Transverse colon (tissue), 4 donors: ENCODE measurements at regions not wholly inside any gene's neighbourhood (a gene's known extent, or its start where the extent isn't known, plus 50 kb on each side); places are given as distances from the start of the nearest gene placed in this dataset.

Experiments used
- DNase-seq: peaks from one replicate; pipeline ENCODE4 v3.0.0-alpha.2; 2019
- H3K27ac ChIP-seq, 4 donors: fragments of 200-600 bp; sonication (generic); 2 replicates each; pipeline ENCODE4 v1.5.1; 2016 to 2018; ENCODE audit warnings: inconsistent platforms in 4 of 4
- H3K27me3 ChIP-seq: fragments of 200-600 bp; sonication (generic); 2 replicates; pipeline ENCODE4 v1.5.1; 2017; ENCODE audit warnings: inconsistent platforms
- H3K36me3 ChIP-seq, 4 donors: fragments of 200-600 bp; sonication (generic); 2 replicates each; pipeline ENCODE4 v1.5.1; 2017 to 2019; ENCODE audit warnings: inconsistent platforms in 4 of 4
- H3K4me1 ChIP-seq, 4 donors: fragments of 200-600 bp; sonication (generic); 2 replicates each; pipeline ENCODE4 v1.5.1; 2017 to 2020; ENCODE audit warnings: inconsistent platforms in 4 of 4
- H3K4me3 ChIP-seq, 4 donors: fragments of 200-600 bp; sonication (generic); 1 replicate in 1 of 4; 2 replicates in 3 of 4; pipeline versions ENCODE4 v1.5.1 to v1.6.1; 2017 to 2019; ENCODE audit warnings: inconsistent platforms in 4 of 4
- H3K9me3 ChIP-seq, 2 donors: fragments of 200-600 bp; sonication (generic); 2 replicates each; pipeline ENCODE4 v1.5.1; 2017 to 2019; ENCODE audit warnings: inconsistent platforms in 2 of 2
- CTCF ChIP-seq, 5 experiments: fragments of 200-600 bp in 3 of 5; fragments of 450-650 bp in 2 of 5; sonication (generic) in 3 of 5; IDR thresholded peaks; 1 replicate in 2 of 5; 2 replicates in 3 of 5; pipeline ENCODE4 v1.5.1; 2016 to 2017; ENCODE audit warnings: antibody characterized with exemption in 5 of 5, inconsistent platforms in 3 of 5, mild to moderate bottlenecking in 2 of 5, moderate library complexity in 1 of 5
- EP300 ChIP-seq: sonication (generic); formaldehyde crosslinking; IDR thresholded peaks from one replicate; pipeline ENCODE4 v1.6.1; 2017; ENCODE audit warnings: antibody characterized with exemption, low read depth
- POLR2A ChIP-seq: fragments of 450-650 bp; IDR thresholded peaks from one replicate; pipeline ENCODE4 v1.6.1; 2016; ENCODE audit warnings: antibody characterized with exemption, mild to moderate bottlenecking, moderate library complexity
- POLR2AphosphoS5 ChIP-seq, 3 donors: sonication (generic); formaldehyde crosslinking; IDR thresholded peaks; one replicate each; pipeline ENCODE4 v1.6.1; 2016; ENCODE audit warnings: antibody characterized with exemption in 3 of 3
- WGBS, 2 donors: methylation state at CpG; one replicate each; pipeline ENCODE4 v1.1.5; 2018; ENCODE audit warnings: low coverage in 1 of 2; 5-methylcytosine and 5-hydroxymethylcytosine counted together
- in situ Hi-C, 4 donors: fragments of 200-750 bp; cut with MboI; loops; one replicate each; pipeline versions ENCODE4 v1.15.0 to v1.15.1; 2017; ENCODE audit warnings: low sequenced_read_pairs in 3 of 4, low pct_ligation_motif_present in 1 of 4, low pct_unique_long_range_greater_than_20kb in 1 of 4
- intact Hi-C: fragments of 100-400 bp; cut with DNase I; formaldehyde crosslinking; loops from one replicate; pipeline ENCODE4 v1.15.1; 2023; ENCODE audit warnings: low total_unique reads

DNA sequence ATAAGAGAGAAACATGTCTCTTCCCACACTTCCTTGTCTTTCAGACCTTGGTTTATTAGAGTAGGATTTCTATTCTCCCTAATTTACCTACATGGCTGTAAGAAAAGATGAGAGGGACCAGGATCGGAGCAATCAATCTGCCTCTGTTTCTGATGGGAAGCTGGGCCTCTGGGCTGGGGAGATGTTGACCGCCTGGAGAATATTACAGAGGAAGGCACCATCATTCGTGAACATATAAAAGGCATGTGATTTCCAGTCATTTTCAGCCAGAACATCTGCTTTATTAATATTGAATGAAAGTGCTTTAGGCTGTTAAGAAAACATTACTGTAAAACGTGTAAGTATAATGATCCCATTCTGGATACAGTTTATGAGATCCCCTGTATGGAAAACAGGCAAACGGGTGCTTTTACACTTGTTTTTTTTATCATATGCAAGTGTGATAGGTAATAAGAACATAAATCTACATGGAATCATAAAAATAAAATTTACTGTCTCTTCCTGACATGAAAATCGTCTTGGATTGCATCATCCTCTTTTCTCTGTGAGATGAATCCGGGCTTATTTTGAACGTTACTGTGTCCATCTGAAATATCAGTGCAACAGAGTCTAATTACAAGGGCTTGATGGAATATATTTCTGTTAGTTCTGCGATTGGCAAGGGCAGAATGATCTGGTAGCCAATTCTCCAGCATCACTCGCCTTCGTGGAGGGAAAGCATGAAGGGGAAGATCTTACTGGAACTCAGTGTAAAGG, 94.5 kb upstream of the BAIAP2L1 start:
- H3K4me1 ChIP-seq = no peaks in the 10 kb centered on the region
- H3K27ac ChIP-seq = no peak overlapping the region
- peaks cover 11 to 13% of the 10 kb centered on the region in 2 donors for H3K9me3 ChIP-seq
- no peak for TF ChIP-seq POLR2AphosphoS5 (IDR thresholded peaks at IDR 0.05)
- no peak for TF ChIP-seq CTCF (IDR thresholded peaks at IDR 0.05)
- TF ChIP-seq POLR2A = no peak
- TF ChIP-seq EP300 = no peak
- H3K36me3 ChIP-seq = no peaks in the 10 kb centered on the region
- no peak for DNase-seq
- no peaks in the 10 kb centered on the region for H3K27me3 ChIP-seq
- WGBS, 2 donors = 80 to 82% methylated on average over 9 to 11 of the region's 11 CpGs
- in situ Hi-C loops = no loop called here
- H3K4me3 ChIP-seq = no peak overlapping the region
- intact Hi-C loops = no loop called here

GRCh38 chr7:98493030-98493778, 92.3 kb upstream of the BAIAP2L1 start:
- no peak overlapping the region for H3K27ac ChIP-seq
- TF ChIP-seq CTCF (IDR thresholded peaks at IDR 0.05) = no peak
- TF ChIP-seq POLR2AphosphoS5 (IDR thresholded peaks at IDR 0.05) = no peak
- TF ChIP-seq POLR2A = no peak
- TF ChIP-seq EP300 = no peak
- intact Hi-C loops (no loop called here), in situ Hi-C loops (no loop called here)
- H3K27me3 ChIP-seq = peaks cover 4% of the 10 kb centered on the region
- 79 to 85% methylated on average over 19 to 21 of the region's 21 CpGs for WGBS, 2 donors
- H3K4me3 ChIP-seq = no peak overlapping the region
- no peak for DNase-seq
- H3K36me3 ChIP-seq = no peaks in the 10 kb centered on the region
- peaks cover 11 to 13% of the 10 kb centered on the region in 2 donors for H3K9me3 ChIP-seq
- no peaks in the 10 kb centered on the region for H3K4me1 ChIP-seq

DNA sequence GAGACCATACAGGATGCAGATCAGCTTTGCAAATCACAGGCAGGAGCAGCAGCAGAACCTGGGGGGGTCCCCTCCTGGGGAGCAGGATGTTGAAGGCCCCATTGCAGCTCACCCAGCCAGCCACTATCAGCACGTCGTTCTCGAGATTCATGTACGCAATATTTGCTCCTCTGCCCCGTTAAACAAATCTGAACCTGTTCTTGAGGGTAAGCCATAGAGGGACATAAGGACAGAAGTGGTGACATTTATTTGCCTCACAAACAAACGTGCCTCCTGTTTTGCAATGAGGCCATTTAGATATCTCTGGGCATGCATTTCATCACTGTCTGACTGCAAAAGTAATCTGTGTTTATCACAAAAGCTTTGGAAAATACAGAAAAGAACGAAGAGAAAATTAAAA, 87.3 kb upstream of the BAIAP2L1 start:
- Histone ChIP-seq H3K4me3 (no peak overlapping the region), H3K9me3 (no peaks in the 10 kb centered on the region), H3K27ac (no peak overlapping the region), H3K27me3 (peaks cover 4% of the 10 kb centered on the region), H3K4me1 (no peaks in the 10 kb centered on the region), H3K36me3 (no peaks in the 10 kb centered on the region)
- DNase-seq = no peak
- TF ChIP-seq POLR2A = no peak
- no peak for TF ChIP-seq POLR2AphosphoS5 (IDR thresholded peaks at IDR 0.05)
- TF ChIP-seq EP300 = no peak
- no peak for TF ChIP-seq CTCF (IDR thresholded peaks at IDR 0.05)
- intact Hi-C loops = no loop called here
- in situ Hi-C loops = no loop called here
- WGBS, 2 donors = 49 to 55% methylated on average over 2 to 7 of the region's 7 CpGs

DNA sequence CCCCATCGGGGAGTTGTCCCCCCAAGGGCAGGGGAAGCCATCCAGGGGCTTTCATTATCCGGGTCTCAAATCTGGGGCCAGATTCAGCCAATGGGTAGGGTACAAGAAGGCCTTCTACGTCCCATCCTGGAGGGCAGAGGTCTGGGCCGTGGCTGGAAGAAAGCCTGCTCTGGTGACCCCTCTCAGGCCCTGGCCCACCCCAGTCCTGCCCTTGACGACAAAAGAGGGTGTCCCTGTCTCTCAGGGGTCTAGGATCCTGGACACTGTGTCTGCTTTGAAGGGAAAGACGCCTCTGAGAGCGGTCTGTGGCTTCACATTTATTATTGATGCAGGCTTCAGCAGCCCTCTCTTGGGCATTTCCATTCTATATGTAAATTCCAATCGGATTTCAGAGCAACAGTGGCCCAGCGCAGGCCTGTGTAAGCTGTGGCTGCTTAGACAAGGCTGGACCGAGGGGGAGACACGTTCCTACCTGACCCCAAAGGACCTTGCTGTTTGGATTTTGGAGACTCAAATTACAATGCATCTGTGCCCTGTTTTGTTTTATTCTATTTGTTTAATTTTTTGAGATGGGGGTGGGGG, 83.2 kb upstream of the BAIAP2L1 start:
- Histone ChIP-seq H3K27ac (no peak overlapping the region), H3K36me3 (no peaks in the 10 kb centered on the region), H3K4me3 (no peak overlapping the region), H3K27me3 (peaks cover 4% of the 10 kb centered on the region), H3K9me3 (no peaks in the 10 kb centered on the region), H3K4me1 (no peaks in the 10 kb centered on the region)
- TF ChIP-seq POLR2AphosphoS5 (IDR thresholded peaks at IDR 0.05) (no peak), EP300 (no peak), POLR2A (no peak), CTCF (IDR thresholded peaks at IDR 0.05) (no peak)
- in situ Hi-C loops (no loop called here), intact Hi-C loops (no loop called here)
- WGBS, 2 donors = 63 to 73% methylated on average over 3 to 11 of the region's 11 CpGs
- DNase-seq = no peak
